ENCODE measurements at regions not wholly inside any gene's neighbourhood (a gene's known extent, or its start where the extent isn't known, plus 50 kb on each side); places are given as distances from the start of the nearest gene placed in this dataset.

DNA sequence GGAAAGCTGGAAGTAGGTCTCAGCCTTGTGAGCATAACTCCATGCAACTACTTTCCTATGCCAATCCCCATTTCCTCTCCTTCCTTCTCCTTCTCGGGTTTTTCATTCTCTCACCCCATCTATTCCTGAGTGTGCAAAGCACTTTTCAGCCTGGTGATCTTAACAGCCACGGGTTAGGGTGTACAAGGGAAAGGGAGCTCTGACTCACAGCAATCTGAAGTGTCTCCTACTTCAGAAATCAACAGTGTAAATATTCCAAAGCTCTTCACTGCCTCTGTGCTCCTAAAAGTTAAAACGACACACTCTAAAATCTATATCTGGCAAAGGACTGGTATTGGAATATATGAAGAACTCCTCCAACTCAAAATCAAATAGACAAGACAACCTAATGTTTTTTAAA lies 268.0 kb upstream of the IRX3 start:
- Histone ChIP-seq H3K36me3 (ENCODE audit: insufficient read depth in 1 of 2, low read depth in 1 of 2) (no peaks in the 10 kb centered on the region), H3K9me3 (no peaks in the 10 kb centered on the region), H3K4me1 (no peaks in the 10 kb centered on the region), H3K27ac (no peak overlapping the region), H3K27me3 (ENCODE audit: insufficient read depth in 3 of 3, low read length in 2 of 3) (peaks cover 0 to 3% (median 0%) of the 10 kb centered on the region in 3 donors), H3K4me3 (no peak overlapping the region)
- no peak for DNase-seq
- intact Hi-C loops (cut with DNase I) = no loop called here
- 82 to 86% (median 82%) methylated on average over 3 of the region's 3 CpGs for WGBS, 3 donors
- no peak for ATAC-seq
- TF ChIP-seq, protein P1, sequence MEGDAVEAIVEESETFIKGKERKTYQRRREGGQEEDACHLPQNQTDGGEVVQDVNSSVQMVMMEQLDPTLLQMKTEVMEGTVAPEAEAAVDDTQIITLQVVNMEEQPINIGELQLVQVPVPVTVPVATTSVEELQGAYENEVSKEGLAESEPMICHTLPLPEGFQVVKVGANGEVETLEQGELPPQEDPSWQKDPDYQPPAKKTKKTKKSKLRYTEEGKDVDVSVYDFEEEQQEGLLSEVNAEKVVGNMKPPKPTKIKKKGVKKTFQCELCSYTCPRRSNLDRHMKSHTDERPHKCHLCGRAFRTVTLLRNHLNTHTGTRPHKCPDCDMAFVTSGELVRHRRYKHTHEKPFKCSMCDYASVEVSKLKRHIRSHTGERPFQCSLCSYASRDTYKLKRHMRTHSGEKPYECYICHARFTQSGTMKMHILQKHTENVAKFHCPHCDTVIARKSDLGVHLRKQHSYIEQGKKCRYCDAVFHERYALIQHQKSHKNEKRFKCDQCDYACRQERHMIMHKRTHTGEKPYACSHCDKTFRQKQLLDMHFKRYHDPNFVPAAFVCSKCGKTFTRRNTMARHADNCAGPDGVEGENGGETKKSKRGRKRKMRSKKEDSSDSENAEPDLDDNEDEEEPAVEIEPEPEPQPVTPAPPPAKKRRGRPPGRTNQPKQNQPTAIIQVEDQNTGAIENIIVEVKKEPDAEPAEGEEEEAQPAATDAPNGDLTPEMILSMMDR (IDR thresholded peaks at IDR 0.05) = no peak

- no peak for DNase-seq
- intact Hi-C loops (cut with DNase I) = no loop called here
- H3K27me3 ChIP-seq (ENCODE audit: insufficient read depth in 3 of 3, low read length in 2 of 3) = peaks cover 0 to 4% (median 1%) of the 10 kb centered on the region in 3 donors
- no peak for ATAC-seq
- no peak overlapping the region for H3K27ac ChIP-seq
- H3K36me3 ChIP-seq (ENCODE audit: insufficient read depth in 1 of 2, low read depth in 1 of 2) = no peaks in the 10 kb centered on the region
- whole genome bisulfite sequencing, 3 donors = 94 to 95% (median 94%) methylated on average over 7 of the region's 7 CpGs
- no peaks in the 10 kb centered on the region for H3K4me1 ChIP-seq
- TF ChIP-seq, protein P1 (IDR thresholded peaks at IDR 0.05) = no peak
- no peak overlapping the region for H3K4me3 ChIP-seq
- no peaks in the 10 kb centered on the region for H3K9me3 ChIP-seq
Observed at GRCh38 chr16:54548281-54548680, 261.7 kb upstream of the IRX3 start.

DNA sequence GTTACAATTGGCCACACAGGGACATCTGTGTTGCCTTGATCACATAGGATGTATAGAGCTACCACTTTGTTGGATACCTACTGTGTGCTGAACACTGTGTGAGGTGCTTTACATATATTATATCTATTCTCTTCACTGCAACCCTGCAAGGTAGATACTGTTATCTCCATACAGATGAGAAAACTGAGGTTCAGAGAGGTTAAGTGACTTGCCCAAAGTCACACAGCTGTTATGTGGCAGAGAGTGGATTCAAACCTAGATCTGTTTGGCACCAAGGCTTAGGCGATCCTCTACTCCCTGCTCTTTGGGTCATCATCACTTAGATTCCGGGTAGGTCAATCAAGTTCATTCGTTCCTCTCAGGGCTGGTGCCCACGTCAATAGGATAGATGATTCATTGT lies 260.5 kb upstream of the IRX3 start:
- H3K4me3 ChIP-seq = no peak overlapping the region

DNA sequence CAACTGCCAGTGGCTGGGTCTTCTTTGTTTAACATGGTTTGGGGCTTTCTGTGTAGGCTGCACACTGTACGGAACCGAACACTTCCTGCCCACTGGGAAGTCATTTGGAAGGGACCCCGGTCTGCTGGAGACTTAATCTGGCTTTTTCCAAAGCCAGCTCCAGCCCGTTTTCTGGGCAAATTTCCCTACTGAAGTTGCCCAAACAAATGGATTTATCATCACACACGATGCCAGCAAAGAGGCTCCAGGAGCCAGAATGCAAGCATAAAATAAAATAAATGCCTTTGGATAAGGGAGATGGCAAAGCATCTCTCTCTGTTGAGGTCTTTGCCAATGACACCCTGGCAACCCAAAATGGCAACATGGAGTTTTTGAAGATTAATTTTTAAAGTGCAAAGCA lies 259.9 kb upstream of the IRX3 start:
- 5 to 13% (median 13%) methylated on average over 5 of the region's 5 CpGs for WGBS, 3 donors

More for the DNA sequence above, 260.5 kb upstream of the IRX3 start:
- intact Hi-C loops (cut with DNase I) = no loop called here
- H3K27ac ChIP-seq = no peak overlapping the region
- ATAC-seq (no peak), DNase-seq (no peak)
- TF ChIP-seq, protein P1 (IDR thresholded peaks at IDR 0.05) = no peak
- H3K36me3 ChIP-seq (ENCODE audit: insufficient read depth in 1 of 2, low read depth in 1 of 2) = no peaks in the 10 kb centered on the region
- peaks cover 0 to 4% (median 0%) of the 10 kb centered on the region in 3 donors for H3K27me3 ChIP-seq (ENCODE audit: insufficient read depth in 3 of 3, low read length in 2 of 3)
- 64 to 84% (median 79%) methylated on average over 4 of the region's 4 CpGs for WGBS, 3 donors
- no peaks in the 10 kb centered on the region for H3K9me3 ChIP-seq
- no peaks in the 10 kb centered on the region for H3K4me1 ChIP-seq

More for the DNA sequence above, 259.9 kb upstream of the IRX3 start:
- no peaks in the 10 kb centered on the region for H3K4me1 ChIP-seq
- TF ChIP-seq, protein P1 (IDR thresholded peaks at IDR 0.05) = no peak
- no peak overlapping the region for H3K4me3 ChIP-seq
- no peaks in the 10 kb centered on the region for H3K36me3 ChIP-seq (ENCODE audit: insufficient read depth in 1 of 2, low read depth in 1 of 2)
- intact Hi-C loops (cut with DNase I) = no loop called here
- no peak for ATAC-seq
- DNase-seq = no peak
- H3K27ac ChIP-seq = no peak overlapping the region
- peaks cover 0 to 4% (median 0%) of the 10 kb centered on the region in 3 donors for H3K27me3 ChIP-seq (ENCODE audit: insufficient read depth in 3 of 3, low read length in 2 of 3)
- no peaks in the 10 kb centered on the region for H3K9me3 ChIP-seq

Measured in psoas muscle (tissue), 7 donors.